Right lobe of liver (tissue), 4 donors: ENCODE measurements at regions not wholly inside any gene's neighbourhood (a gene's known extent, or its start where the extent isn't known, plus 50 kb on each side); places are given as distances from the start of the nearest gene placed in this dataset.

Experiments used
- POLR2A ChIP-seq: fragments of 450-650 bp; IDR thresholded peaks from one replicate; pipeline ENCODE4 v1.6.1; 2017; ENCODE audit warnings: antibody characterized with exemption, mild to moderate bottlenecking
- TF ChIP-seq, protein P1 (sequence below), 4 donors: fragments of 200-600 bp in 3 of 4; fragments of 450-650 bp in 1 of 4; IDR thresholded peaks; one replicate each; pipeline versions ENCODE4 v1.5.1 to v1.8.0; 2016 to 2022; ENCODE audit warnings: antibody characterized with exemption in 4 of 4, mild to moderate bottlenecking in 2 of 4
- donor health status: DM: no; HTN: no; CAD: no.
- donor health status: DM: no; HTN: no; CAD: no.
- donor health status: DM: no; HTN: yes; CAD: no.

DNA sequence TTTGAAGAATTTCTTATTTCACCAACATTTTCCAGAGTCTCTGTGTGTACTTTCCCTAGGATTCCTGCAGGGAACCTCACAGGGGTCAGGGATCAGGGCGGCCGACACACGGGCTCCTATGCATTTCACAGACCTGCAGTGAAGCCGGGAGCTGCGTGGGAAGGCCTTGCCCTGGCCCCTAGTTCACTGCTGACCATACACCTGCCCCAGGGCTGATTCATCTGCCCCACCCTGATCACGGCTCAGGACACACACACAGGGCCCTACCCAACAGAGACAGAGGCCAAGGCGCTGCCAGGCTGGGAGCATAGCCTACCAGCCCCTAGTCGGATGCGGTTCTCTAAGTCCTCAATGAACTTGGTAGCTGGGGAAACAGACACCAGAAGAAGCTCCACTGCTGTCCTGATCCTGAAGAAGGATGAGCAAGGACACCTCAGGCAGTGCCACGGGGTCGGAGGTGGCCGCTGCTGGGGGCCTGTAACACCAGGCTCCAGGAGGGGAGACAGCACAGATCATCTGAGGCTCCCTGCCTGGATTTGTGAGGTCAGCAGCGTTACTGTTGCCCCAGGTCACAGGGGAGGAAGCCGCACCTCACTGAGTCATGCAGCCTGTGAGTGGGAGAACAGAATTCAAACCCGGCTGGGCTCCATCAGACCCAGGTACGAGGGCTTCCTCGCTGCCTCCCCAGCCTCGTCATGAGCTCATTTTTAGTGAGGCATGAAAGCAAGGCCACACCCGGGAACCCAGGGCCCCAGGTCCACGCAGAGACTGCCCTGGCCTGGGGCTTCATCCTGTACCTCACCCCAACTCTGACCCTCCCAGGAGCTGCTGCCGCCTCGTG lies 278.8 kb upstream of the PPP2R2D start:
- TF ChIP-seq, protein P1, sequence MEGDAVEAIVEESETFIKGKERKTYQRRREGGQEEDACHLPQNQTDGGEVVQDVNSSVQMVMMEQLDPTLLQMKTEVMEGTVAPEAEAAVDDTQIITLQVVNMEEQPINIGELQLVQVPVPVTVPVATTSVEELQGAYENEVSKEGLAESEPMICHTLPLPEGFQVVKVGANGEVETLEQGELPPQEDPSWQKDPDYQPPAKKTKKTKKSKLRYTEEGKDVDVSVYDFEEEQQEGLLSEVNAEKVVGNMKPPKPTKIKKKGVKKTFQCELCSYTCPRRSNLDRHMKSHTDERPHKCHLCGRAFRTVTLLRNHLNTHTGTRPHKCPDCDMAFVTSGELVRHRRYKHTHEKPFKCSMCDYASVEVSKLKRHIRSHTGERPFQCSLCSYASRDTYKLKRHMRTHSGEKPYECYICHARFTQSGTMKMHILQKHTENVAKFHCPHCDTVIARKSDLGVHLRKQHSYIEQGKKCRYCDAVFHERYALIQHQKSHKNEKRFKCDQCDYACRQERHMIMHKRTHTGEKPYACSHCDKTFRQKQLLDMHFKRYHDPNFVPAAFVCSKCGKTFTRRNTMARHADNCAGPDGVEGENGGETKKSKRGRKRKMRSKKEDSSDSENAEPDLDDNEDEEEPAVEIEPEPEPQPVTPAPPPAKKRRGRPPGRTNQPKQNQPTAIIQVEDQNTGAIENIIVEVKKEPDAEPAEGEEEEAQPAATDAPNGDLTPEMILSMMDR (IDR thresholded peaks at IDR 0.05): no peak
- TF ChIP-seq POLR2A: no peak
